Loucy (cell line): ENCODE measurements at regions not wholly inside any gene's neighbourhood (a gene's known extent, or its start where the extent isn't known, plus 50 kb on each side); places are given as distances from the start of the nearest gene placed in this dataset.

Source experiments
- H2AFZ ChIP-seq: fragments of 200-600 bp; sonication (generic); 2 replicates; pipeline ENCODE4 v1.6.0; 2016; ENCODE audit warnings: antibody characterized with exemption, mild to moderate bottlenecking, low read length, moderate library complexity
- H3F3A ChIP-seq: fragments of 200-600 bp; 2 replicates; pipeline ENCODE4 v1.6.0; 2016; ENCODE audit warnings: antibody characterized with exemption, low read depth, mild to moderate bottlenecking
- H3K27me3 ChIP-seq: fragments of 200-600 bp; sonication (generic); 2 replicates; pipeline ENCODE4 v1.6.1; 2014; ENCODE audit warnings: low read length, mild to moderate bottlenecking; ENCODE audit not compliant: insufficient read depth, poor library complexity, severe bottlenecking
- H3K36me3 ChIP-seq: fragments of 200-600 bp; sonication (generic); 2 replicates; pipeline ENCODE4 v1.6.1; 2016; ENCODE audit warnings: low read length; ENCODE audit not compliant: insufficient read depth
- H3K4me1 ChIP-seq: fragments of 200-600 bp; sonication (generic); 2 replicates; pipeline ENCODE4 v1.5.1; 2014; ENCODE audit warnings: low read length, mild to moderate bottlenecking; ENCODE audit not compliant: insufficient read depth, poor library complexity, severe bottlenecking
- H3K4me2 ChIP-seq: fragments of 200-600 bp; sonication (generic); 2 replicates; pipeline ENCODE4 v1.6.0; 2014; ENCODE audit warnings: antibody characterized with exemption, low read length, low read depth, mild to moderate bottlenecking; ENCODE audit not compliant: poor library complexity, severe bottlenecking
- H3K4me3 ChIP-seq: fragments of 200-600 bp; sonication (generic); 2 replicates; pipeline ENCODE4 v1.5.1; 2014; ENCODE audit warnings: low read length, mild to moderate bottlenecking, mixed read lengths; ENCODE audit not compliant: poor library complexity, severe bottlenecking
- H3K79me2 ChIP-seq: fragments of 200-600 bp; sonication (generic); 2 replicates; pipeline ENCODE4 v1.6.1; 2014; ENCODE audit warnings: low read length; ENCODE audit not compliant: insufficient read depth
- H3K9ac ChIP-seq: fragments of 200-600 bp; sonication (generic); 2 replicates; pipeline ENCODE4 v1.6.0; 2014; ENCODE audit warnings: mild to moderate bottlenecking, low read depth, low read length, moderate library complexity; ENCODE audit not compliant: poor library complexity, severe bottlenecking
- H3K9me2 ChIP-seq: fragments of 200-600 bp; sonication (generic); replicated peaks from 2 replicates; pipeline ENCODE4 v1.6.1; 2016; ENCODE audit warnings: low read depth, low read length, mixed read lengths
- H3K9me3 ChIP-seq: fragments of 200-600 bp; sonication (generic); 2 replicates; pipeline ENCODE4 v1.6.1; 2014; ENCODE audit warnings: mild to moderate bottlenecking, antibody characterized with exemption, low read length, low read depth; ENCODE audit not compliant: insufficient read depth
- H4K20me1 ChIP-seq: fragments of 200-600 bp; sonication (generic); 2 replicates; pipeline ENCODE4 v1.6.0; 2014; ENCODE audit warnings: antibody characterized with exemption, low read length, mild to moderate bottlenecking; ENCODE audit not compliant: insufficient read depth, poor library complexity, severe bottlenecking
- CTCF ChIP-seq: fragments of 200-600 bp; sonication (generic); conservative IDR thresholded peaks from 2 replicates; pipeline ENCODE4 v1.5.1; 2014; ENCODE audit warnings: mild to moderate bottlenecking, antibody characterized with exemption, low read length
- EZH2phosphoT487 ChIP-seq: fragments of 200-600 bp; IDR thresholded peaks from 2 replicates; pipeline ENCODE4 v1.6.1; 2018; ENCODE audit warnings: antibody characterized with exemption, mild to moderate bottlenecking, moderate library complexity, borderline replicate concordance

- H3K9me2 ChIP-seq = no peaks in the 10 kb centered on the region
- H4K20me1 ChIP-seq = no peaks in the 10 kb centered on the region
- no peak overlapping the region for H2AFZ ChIP-seq
- no peak for TF ChIP-seq CTCF
- TF ChIP-seq EZH2phosphoT487 = no peak
- no peaks in the 10 kb centered on the region for H3K79me2 ChIP-seq
- no peak overlapping the region for H3K4me3 ChIP-seq
- H3K9me3 ChIP-seq = no peaks in the 10 kb centered on the region
- no peaks in the 10 kb centered on the region for H3K36me3 ChIP-seq
- H3K9ac ChIP-seq = no peak overlapping the region
- H3F3A ChIP-seq = no peaks in the 10 kb centered on the region
- no peaks in the 10 kb centered on the region for H3K27me3 ChIP-seq
- no peak overlapping the region for H3K4me2 ChIP-seq
- H3K4me1 ChIP-seq = no peaks in the 10 kb centered on the region
Observed at GRCh38 chr4:148852092-148852699, 410.0 kb upstream of the NR3C2 start.

DNA sequence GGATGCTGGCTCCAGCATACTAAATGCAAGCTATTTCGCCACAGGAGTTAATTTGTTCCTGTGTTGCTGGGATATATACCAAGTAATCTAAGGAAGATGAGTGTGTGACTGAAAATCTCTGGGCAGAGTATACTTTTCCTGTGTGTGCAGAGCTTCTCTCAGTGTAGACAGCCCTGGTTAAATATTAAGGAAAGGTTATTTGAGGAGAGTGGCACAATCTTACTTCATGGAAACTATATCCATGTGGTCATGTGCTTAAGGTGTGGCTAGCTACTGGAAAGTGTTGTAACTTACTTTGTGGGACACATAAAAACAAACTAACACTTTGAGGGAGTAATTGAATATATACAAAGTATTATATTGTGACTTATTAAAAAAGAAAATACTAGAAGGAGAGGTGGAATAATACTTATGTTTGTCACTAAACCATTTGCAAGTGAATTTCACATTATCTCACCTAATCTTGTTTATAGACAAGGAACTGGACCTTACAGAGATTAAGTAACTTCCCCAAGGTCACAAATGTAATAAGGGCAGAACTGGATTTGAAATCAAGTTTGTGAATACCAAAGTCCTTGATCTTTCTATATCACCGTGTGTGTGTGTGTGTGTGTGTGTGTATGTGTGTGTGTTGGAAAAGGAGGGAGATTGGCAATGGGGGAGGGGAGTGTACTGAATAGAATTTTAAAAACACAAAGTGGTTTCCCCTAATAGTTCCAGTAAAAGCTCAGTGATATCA lies 408.2 kb upstream of the NR3C2 start:
- Histone ChIP-seq H3K36me3 (no peaks in the 10 kb centered on the region), H4K20me1 (no peaks in the 10 kb centered on the region), H2AFZ (no peak overlapping the region), H3K9ac (no peak overlapping the region), H3K9me2 (no peaks in the 10 kb centered on the region), H3K4me1 (no peaks in the 10 kb centered on the region), H3F3A (no peaks in the 10 kb centered on the region), H3K4me2 (no peak overlapping the region), H3K9me3 (no peaks in the 10 kb centered on the region), H3K79me2 (no peaks in the 10 kb centered on the region), H3K27me3 (no peaks in the 10 kb centered on the region), H3K4me3 (no peak overlapping the region)
- TF ChIP-seq EZH2phosphoT487 = no peak
- no peak for TF ChIP-seq CTCF

- Histone ChIP-seq H3K9me2 (no peaks in the 10 kb centered on the region), H3K9ac (no peak overlapping the region), H3F3A (no peaks in the 10 kb centered on the region), H3K27me3 (no peaks in the 10 kb centered on the region), H3K79me2 (no peaks in the 10 kb centered on the region), H4K20me1 (no peaks in the 10 kb centered on the region), H3K4me3 (no peak overlapping the region), H3K9me3 (no peaks in the 10 kb centered on the region), H3K36me3 (no peaks in the 10 kb centered on the region), H2AFZ (no peak overlapping the region), H3K4me1 (no peaks in the 10 kb centered on the region), H3K4me2 (no peak overlapping the region)
- TF ChIP-seq CTCF = no peak
- TF ChIP-seq EZH2phosphoT487 = no peak
Observed at GRCh38 chr4:148849581-148849980, 407.4 kb upstream of the NR3C2 start.
